KMS-11 (cell line): ENCODE measurements at regions not wholly inside any gene's neighbourhood (a gene's known extent, or its start where the extent isn't known, plus 50 kb on each side); places are given as distances from the start of the nearest gene placed in this dataset.
"Not testable (repeated sequence)": the region's sequence is repeated elsewhere in the genome, so short reads cannot be mapped to it uniquely, and the experiment has no call there.

Experiments
- H2AFZ ChIP-seq: fragments of 200-600 bp; sonication (generic); 2 replicates; pipeline ENCODE4 v1.6.1; 2016; ENCODE audit warnings: antibody characterized with exemption, mixed run types, low read depth
- H3K27ac ChIP-seq: fragments of 200-600 bp; sonication (generic); 2 replicates; pipeline ENCODE4 v1.6.1; 2016; ENCODE audit warnings: mild to moderate bottlenecking, mixed run types
- H3K27me3 ChIP-seq: fragments of 200-600 bp; sonication (generic); 2 replicates; pipeline ENCODE4 v1.6.1; 2017; ENCODE audit warnings: mild to moderate bottlenecking, low read depth, mixed run types, moderate library complexity; ENCODE audit not compliant: insufficient read depth
- H3K36me3 ChIP-seq: fragments of 200-600 bp; sonication (generic); 2 replicates; pipeline ENCODE4 v1.6.1; 2017; ENCODE audit warnings: mild to moderate bottlenecking, mixed run types; ENCODE audit not compliant: insufficient read depth
- H3K4me1 ChIP-seq: fragments of 200-600 bp; sonication (generic); 2 replicates; pipeline ENCODE4 v1.6.1; 2016; ENCODE audit warnings: mild to moderate bottlenecking, low read depth, mixed run types; ENCODE audit not compliant: poor library complexity, severe bottlenecking
- H3K4me2 ChIP-seq: fragments of 200-600 bp; sonication (generic); 2 replicates; pipeline ENCODE4 v1.7.0; 2016; ENCODE audit warnings: mild to moderate bottlenecking, mixed run types
- H3K4me3 ChIP-seq: fragments of 200-600 bp; sonication (generic); IDR thresholded peaks from 2 replicates; pipeline ENCODE4 v1.6.1; 2017; ENCODE audit warnings: low read depth, low read length, mixed read lengths; ENCODE audit not compliant: insufficient read depth
- H3K79me2 ChIP-seq: fragments of 200-600 bp; sonication (generic); 2 replicates; pipeline ENCODE4 v1.6.1; 2016; ENCODE audit warnings: low read depth, mixed run types; ENCODE audit not compliant: insufficient read depth
- H3K9ac ChIP-seq: fragments of 200-600 bp; sonication (generic); 2 replicates; pipeline ENCODE4 v1.6.1; 2016; ENCODE audit warnings: mild to moderate bottlenecking, mixed run types
- H4K20me1 ChIP-seq: fragments of 200-600 bp; sonication (generic); 2 replicates; pipeline ENCODE4 v1.6.1; 2016; ENCODE audit warnings: mild to moderate bottlenecking, mixed run types; ENCODE audit not compliant: insufficient read depth

GRCh38 chr16:33769180-33769846 lies 309.9 kb downstream of the TP53TG3F start:
- H3K27ac ChIP-seq = not testable (repeated sequence)

GRCh38 chr16:33770478-33770877 lies 311.1 kb downstream of the TP53TG3F start:
- not testable (repeated sequence) for H3K4me2 ChIP-seq, H3K27ac ChIP-seq, H3K9ac ChIP-seq, H3K27me3 ChIP-seq, H3K79me2 ChIP-seq, H3K4me1 ChIP-seq, H3K36me3 ChIP-seq, H4K20me1 ChIP-seq, H2AFZ ChIP-seq, H3K4me3 ChIP-seq

More at GRCh38 chr16:33769180-33769846, 309.9 kb downstream of the TP53TG3F start:
- H3K4me3 ChIP-seq, H3K4me1 ChIP-seq, H3K27me3 ChIP-seq, H3K79me2 ChIP-seq, H4K20me1 ChIP-seq, H3K4me2 ChIP-seq, H3K36me3 ChIP-seq, H2AFZ ChIP-seq, H3K9ac ChIP-seq: not testable (repeated sequence)

- H3K4me2 ChIP-seq, H3K27ac ChIP-seq, H3K27me3 ChIP-seq, H3K36me3 ChIP-seq, H4K20me1 ChIP-seq, H3K79me2 ChIP-seq, H3K4me3 ChIP-seq, H3K9ac ChIP-seq, H3K4me1 ChIP-seq, H2AFZ ChIP-seq: not testable (repeated sequence)
Observed at GRCh38 chr16:33771211-33771610, 311.8 kb downstream of the TP53TG3F start.

- H2AFZ ChIP-seq, H3K4me3 ChIP-seq, H3K4me2 ChIP-seq, H3K79me2 ChIP-seq, H4K20me1 ChIP-seq, H3K36me3 ChIP-seq, H3K27ac ChIP-seq, H3K27me3 ChIP-seq, H3K4me1 ChIP-seq, H3K9ac ChIP-seq: not testable (repeated sequence)
Observed at GRCh38 chr16:33773966-33774365, 314.6 kb downstream of the TP53TG3F start.

GRCh38 chr16:33774724-33775123 lies 315.3 kb downstream of the TP53TG3F start:
- H3K4me1 ChIP-seq, H3K4me2 ChIP-seq, H3K79me2 ChIP-seq, H3K4me3 ChIP-seq, H3K36me3 ChIP-seq, H3K9ac ChIP-seq, H3K27me3 ChIP-seq, H2AFZ ChIP-seq, H3K27ac ChIP-seq, H4K20me1 ChIP-seq: not testable (repeated sequence)

- H3K79me2 ChIP-seq, H3K27me3 ChIP-seq, H3K36me3 ChIP-seq, H3K4me3 ChIP-seq, H2AFZ ChIP-seq, H4K20me1 ChIP-seq, H3K9ac ChIP-seq, H3K4me2 ChIP-seq, H3K4me1 ChIP-seq, H3K27ac ChIP-seq: not testable (repeated sequence)
Observed at GRCh38 chr16:33816328-33816944, 357.0 kb downstream of the TP53TG3F start.

- H3K79me2 ChIP-seq = not testable (repeated sequence)
Observed at GRCh38 chr16:33824736-33825135, 365.3 kb downstream of the TP53TG3F start.

GRCh38 chr16:33827522-33827921 lies 368.1 kb downstream of the TP53TG3F start:
- H3K4me1 ChIP-seq, H3K79me2 ChIP-seq, H4K20me1 ChIP-seq, H3K27me3 ChIP-seq, H3K27ac ChIP-seq, H3K4me2 ChIP-seq, H2AFZ ChIP-seq, H3K36me3 ChIP-seq, H3K9ac ChIP-seq, H3K4me3 ChIP-seq: not testable (repeated sequence)

More at GRCh38 chr16:33824736-33825135, 365.3 kb downstream of the TP53TG3F start:
- not testable (repeated sequence) for H3K27ac ChIP-seq, H3K9ac ChIP-seq, H3K4me2 ChIP-seq, H3K4me3 ChIP-seq, H4K20me1 ChIP-seq, H3K27me3 ChIP-seq, H3K4me1 ChIP-seq, H3K36me3 ChIP-seq, H2AFZ ChIP-seq

GRCh38 chr16:33839157-33839556 lies 379.7 kb downstream of the TP53TG3F start:
- not testable (repeated sequence) for H3K4me1 ChIP-seq, H4K20me1 ChIP-seq, H3K27ac ChIP-seq, H3K4me2 ChIP-seq, H3K79me2 ChIP-seq, H3K27me3 ChIP-seq, H2AFZ ChIP-seq, H3K36me3 ChIP-seq, H3K9ac ChIP-seq, H3K4me3 ChIP-seq
